Natural killer cell (primary cell): ENCODE measurements at regions not wholly inside any gene's neighbourhood (a gene's known extent, or its start where the extent isn't known, plus 50 kb on each side); places are given as distances from the start of the nearest gene placed in this dataset.

ENCODE experiments used
- ATAC-seq, 3 donors: fragments of 150-1000 bp in 2 of 3; fragments of 200-7000 bp in 1 of 3; cut with Tn5 transposase; 1 replicate in 1 of 3; 2 replicates in 2 of 3; pipeline ENCODE4 v1.10.0; 2021; ENCODE audit warnings: mild to moderate bottlenecking in 2 of 3, moderate library complexity in 2 of 3
- DNase-seq, 2 donors: peaks; one replicate each; pipeline versions ENCODE4 v3.0.0 to v3.0.0-alpha.2; 2013 to 2021; ENCODE audit warnings: mixed read lengths in 1 of 2
- H3K27ac ChIP-seq: one replicate; pipeline ENCODE4 v1.5.1; 2013; ENCODE audit warnings: mild to moderate bottlenecking, low read length
- H3K27me3 ChIP-seq: one replicate; pipeline ENCODE4 v1.6.1; 2013; ENCODE audit warnings: low read length; ENCODE audit not compliant: control insufficient read depth, insufficient read depth
- H3K36me3 ChIP-seq: one replicate; pipeline ENCODE4 v1.6.1; 2013; ENCODE audit warnings: low read length; ENCODE audit not compliant: control insufficient read depth, insufficient read depth
- H3K4me1 ChIP-seq: one replicate; pipeline ENCODE4 v1.6.1; 2013; ENCODE audit warnings: low read length; ENCODE audit not compliant: control insufficient read depth, insufficient read depth
- H3K4me3 ChIP-seq: one replicate; pipeline ENCODE4 v1.5.1; 2013; ENCODE audit warnings: low read length
- H3K9me3 ChIP-seq: one replicate; pipeline ENCODE4 v1.6.1; 2013; ENCODE audit warnings: low read length; ENCODE audit not compliant: control insufficient read depth, insufficient read depth
- H3K27ac Mint-ChIP-seq, 2 donors: one replicate each; pipeline ENCODE4 v1.8.0; 2022; ENCODE audit warnings: mild to moderate bottlenecking in 2 of 2, mixed read lengths in 2 of 2, moderate library complexity in 1 of 2
- H3K27me3 Mint-ChIP-seq, 2 donors: one replicate each; pipeline ENCODE4 v1.8.0; 2022; ENCODE audit warnings: low read depth in 2 of 2, mixed read lengths in 2 of 2
- H3K36me3 Mint-ChIP-seq: one replicate; pipeline ENCODE4 v1.8.0; 2022; ENCODE audit warnings: mixed read lengths
- H3K4me1 Mint-ChIP-seq, 2 donors: one replicate each; pipeline ENCODE4 v1.8.0; 2022; ENCODE audit warnings: mixed read lengths in 2 of 2
- H3K4me3 Mint-ChIP-seq: one replicate; pipeline ENCODE4 v1.8.0; 2022; ENCODE audit warnings: mild to moderate bottlenecking, moderate library complexity, mixed read lengths
- H3K9me3 Mint-ChIP-seq, 2 donors: one replicate each; pipeline ENCODE4 v1.8.0; 2022; ENCODE audit warnings: mixed read lengths in 2 of 2
- WGBS: methylation state at CpG from one replicate; pipeline ENCODE4 v1.1.7; 2013; ENCODE audit warnings: missing lambda C conversion rate; ENCODE audit not compliant: insufficient coverage; 5-methylcytosine and 5-hydroxymethylcytosine counted together
- intact Hi-C: fragments of 100-400 bp; cut with micrococcal nuclease; formaldehyde crosslinking; loops from one replicate; pipeline ENCODE4 v1.14.2; 2022
- TF ChIP-seq, protein P1 (sequence below): fragments of 200-600 bp; IDR thresholded peaks from one replicate; pipeline ENCODE4 v1.8.0; 2022; ENCODE audit warnings: antibody characterized with exemption

DNA sequence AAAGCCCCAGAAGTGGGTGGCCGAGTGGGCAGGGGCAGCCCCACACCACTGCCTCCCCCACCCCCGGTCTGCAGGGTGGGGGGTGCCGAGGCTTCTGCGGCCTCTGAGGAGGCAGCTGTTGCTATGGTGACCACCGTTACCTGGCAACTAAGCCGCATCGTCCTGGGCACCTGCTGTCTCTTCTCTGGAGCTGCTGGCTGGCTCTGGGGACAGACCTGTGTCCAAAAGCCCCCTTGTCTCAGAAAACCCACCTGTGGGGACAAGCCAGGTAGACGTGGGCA, 79.9 kb upstream of the PRR5 start:
- Histone ChIP-seq H3K27ac (no peak overlapping the region), H3K4me3 (no peak overlapping the region), H3K9me3 (no peaks in the 10 kb centered on the region), H3K4me1 (peaks cover 33% of the 10 kb centered on the region), H3K36me3 (no peaks in the 10 kb centered on the region), H3K27me3 (no peaks in the 10 kb centered on the region)
- Mint-ChIP-seq H3K4me1 (peaks cover 11 to 12% of the 10 kb centered on the region in 2 donors), H3K27ac (peak overlapping the region in 1 of 2 donors; percentile 57), H3K4me3 (no peak overlapping the region), H3K36me3 (no peaks in the 10 kb centered on the region), H3K9me3 (no peaks in the 10 kb centered on the region), H3K27me3 (peaks cover 0 to 2% of the 10 kb centered on the region in 2 donors)
- TF ChIP-seq, protein P1, sequence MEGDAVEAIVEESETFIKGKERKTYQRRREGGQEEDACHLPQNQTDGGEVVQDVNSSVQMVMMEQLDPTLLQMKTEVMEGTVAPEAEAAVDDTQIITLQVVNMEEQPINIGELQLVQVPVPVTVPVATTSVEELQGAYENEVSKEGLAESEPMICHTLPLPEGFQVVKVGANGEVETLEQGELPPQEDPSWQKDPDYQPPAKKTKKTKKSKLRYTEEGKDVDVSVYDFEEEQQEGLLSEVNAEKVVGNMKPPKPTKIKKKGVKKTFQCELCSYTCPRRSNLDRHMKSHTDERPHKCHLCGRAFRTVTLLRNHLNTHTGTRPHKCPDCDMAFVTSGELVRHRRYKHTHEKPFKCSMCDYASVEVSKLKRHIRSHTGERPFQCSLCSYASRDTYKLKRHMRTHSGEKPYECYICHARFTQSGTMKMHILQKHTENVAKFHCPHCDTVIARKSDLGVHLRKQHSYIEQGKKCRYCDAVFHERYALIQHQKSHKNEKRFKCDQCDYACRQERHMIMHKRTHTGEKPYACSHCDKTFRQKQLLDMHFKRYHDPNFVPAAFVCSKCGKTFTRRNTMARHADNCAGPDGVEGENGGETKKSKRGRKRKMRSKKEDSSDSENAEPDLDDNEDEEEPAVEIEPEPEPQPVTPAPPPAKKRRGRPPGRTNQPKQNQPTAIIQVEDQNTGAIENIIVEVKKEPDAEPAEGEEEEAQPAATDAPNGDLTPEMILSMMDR, result no peak
- ATAC-seq (no peak), DNase-seq (peak in 1 of 2 donors; percentile 65)
- 66% methylated on average over 8 of the region's 8 CpGs for WGBS
- intact Hi-C loops, result no loop called here

DNA sequence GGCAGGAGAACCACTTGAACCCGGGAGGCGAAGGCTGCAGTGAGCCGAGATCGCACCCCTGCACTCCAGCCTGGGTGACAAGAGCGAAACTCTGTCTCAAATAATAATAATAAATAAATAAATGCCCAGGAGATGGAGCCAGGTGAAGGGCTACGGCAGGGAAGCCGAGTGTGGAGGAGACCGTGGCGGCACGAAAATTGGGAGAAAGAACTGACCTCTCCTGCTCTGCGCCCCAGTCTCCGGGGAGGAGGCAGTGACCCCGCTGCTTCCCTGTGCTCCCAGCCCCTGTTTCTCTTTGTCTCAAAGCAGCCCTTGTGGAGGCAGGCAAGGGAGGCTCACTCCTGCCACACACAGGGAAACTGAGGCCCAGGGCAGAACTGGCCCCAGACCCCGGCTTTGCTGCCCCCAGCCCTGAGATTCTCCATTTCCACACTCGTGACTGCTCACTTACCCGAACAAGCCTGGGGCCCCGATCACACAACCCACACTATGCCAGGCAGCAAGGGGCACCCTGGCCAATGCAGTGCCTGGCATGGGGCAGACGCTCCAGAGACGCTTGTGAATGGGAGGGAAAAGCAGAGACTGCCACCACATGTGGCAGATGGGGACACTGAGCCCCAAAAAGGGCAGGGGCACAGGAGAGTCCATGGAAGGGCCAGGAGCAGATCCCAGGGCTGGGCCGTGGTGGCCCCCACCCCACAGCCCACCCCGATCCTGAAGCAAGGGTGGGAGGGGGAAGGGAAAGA, 80.4 kb upstream of the PRR5 start:
- Histone ChIP-seq H3K27me3 (no peaks in the 10 kb centered on the region), H3K4me1 (peaks cover 31% of the 10 kb centered on the region), H3K27ac (no peak overlapping the region), H3K36me3 (no peaks in the 10 kb centered on the region), H3K9me3 (no peaks in the 10 kb centered on the region), H3K4me3 (no peak overlapping the region)
- no peaks in the 10 kb centered on the region for H3K36me3 Mint-ChIP-seq
- H3K9me3 Mint-ChIP-seq, result no peaks in the 10 kb centered on the region
- ATAC-seq, result no peak
- H3K4me1 Mint-ChIP-seq, result peaks cover 11% of the 10 kb centered on the region in 2 donors
- peaks cover 0 to 2% of the 10 kb centered on the region in 2 donors for H3K27me3 Mint-ChIP-seq
- WGBS, result 92% methylated on average over 20 of the region's 21 CpGs
- TF ChIP-seq, protein P1, result no peak
- no peak overlapping the region for H3K4me3 Mint-ChIP-seq
- no peak for DNase-seq
- intact Hi-C loops, result no loop called here
- peak overlapping the region in 1 of 2 donors; percentile 57 for H3K27ac Mint-ChIP-seq

DNA sequence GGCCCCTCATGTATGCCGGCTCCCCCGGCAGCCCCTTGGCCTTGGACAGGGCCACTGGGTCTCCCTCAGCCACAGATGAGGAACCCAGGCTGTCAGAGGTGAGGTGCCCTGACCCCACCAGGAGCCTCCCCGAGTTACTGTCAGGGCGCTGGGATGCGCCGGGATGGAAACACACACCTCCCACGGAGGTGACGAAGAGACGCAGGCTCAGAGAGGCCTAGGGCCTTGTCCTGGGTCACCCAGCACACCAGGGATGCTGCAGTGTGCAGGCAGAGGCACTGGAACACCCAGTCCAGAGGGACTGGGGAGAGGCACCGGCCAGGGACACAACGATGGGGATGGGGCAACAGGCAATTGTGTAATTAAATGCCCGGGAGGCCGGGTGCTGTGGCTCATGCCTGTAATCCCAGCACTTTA, 81.2 kb upstream of the PRR5 start:
- no peak for DNase-seq
- no peak overlapping the region for H3K4me3 Mint-ChIP-seq
- Histone ChIP-seq H3K9me3 (no peaks in the 10 kb centered on the region), H3K36me3 (no peaks in the 10 kb centered on the region), H3K4me3 (no peak overlapping the region), H3K4me1 (peaks cover 25% of the 10 kb centered on the region), H3K27ac (peak overlapping the region; percentile 68), H3K27me3 (no peaks in the 10 kb centered on the region)
- TF ChIP-seq, protein P1, result no peak
- WGBS, result 71% methylated on average over 13 of the region's 13 CpGs
- no peaks in the 10 kb centered on the region for H3K27me3 Mint-ChIP-seq
- intact Hi-C loops, result no loop called here
- no peaks in the 10 kb centered on the region for H3K9me3 Mint-ChIP-seq
- no peak overlapping the region for H3K27ac Mint-ChIP-seq
- peaks cover 4 to 5% of the 10 kb centered on the region in 2 donors for H3K4me1 Mint-ChIP-seq
- ATAC-seq, result no peak
- H3K36me3 Mint-ChIP-seq, result no peaks in the 10 kb centered on the region
